ENCODE measurements at regions not wholly inside any gene's neighbourhood (a gene's known extent, or its start where the extent isn't known, plus 50 kb on each side); places are given as distances from the start of the nearest gene placed in this dataset.

DNA sequence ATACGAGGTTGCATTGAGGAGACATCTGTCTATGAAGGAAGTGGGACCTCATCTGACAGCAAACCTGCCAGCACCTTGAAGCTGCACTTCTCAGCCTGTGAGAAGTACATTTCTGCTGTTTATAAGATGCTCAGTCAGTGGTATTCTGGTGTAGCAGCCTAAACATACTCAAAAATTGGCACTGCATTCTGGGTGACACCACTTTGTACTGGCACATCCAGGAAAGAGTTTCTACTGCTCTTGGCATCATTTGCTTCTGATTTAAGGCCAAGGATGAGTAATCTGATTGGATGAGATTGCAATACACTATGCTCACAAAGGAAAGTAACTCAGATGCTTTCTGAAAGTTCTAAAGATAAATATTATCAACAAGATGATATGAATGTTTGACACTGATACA is 275.4 kb upstream of the TFAP2D start:
- Histone ChIP-seq H3K36me3 (replicated peaks; ENCODE audit: control insufficient read depth, insufficient read depth, low read length) (no peaks in the 10 kb centered on the region), H3K27me3 (ENCODE audit: control insufficient read depth, insufficient read depth, low read length) (no peaks in the 10 kb centered on the region; the same call in 1 of the 2 replicates), H3K4me3 (ENCODE audit: insufficient read depth, low read depth, low read length) (no peak overlapping the region)
- no peak for DNase-seq

DNA sequence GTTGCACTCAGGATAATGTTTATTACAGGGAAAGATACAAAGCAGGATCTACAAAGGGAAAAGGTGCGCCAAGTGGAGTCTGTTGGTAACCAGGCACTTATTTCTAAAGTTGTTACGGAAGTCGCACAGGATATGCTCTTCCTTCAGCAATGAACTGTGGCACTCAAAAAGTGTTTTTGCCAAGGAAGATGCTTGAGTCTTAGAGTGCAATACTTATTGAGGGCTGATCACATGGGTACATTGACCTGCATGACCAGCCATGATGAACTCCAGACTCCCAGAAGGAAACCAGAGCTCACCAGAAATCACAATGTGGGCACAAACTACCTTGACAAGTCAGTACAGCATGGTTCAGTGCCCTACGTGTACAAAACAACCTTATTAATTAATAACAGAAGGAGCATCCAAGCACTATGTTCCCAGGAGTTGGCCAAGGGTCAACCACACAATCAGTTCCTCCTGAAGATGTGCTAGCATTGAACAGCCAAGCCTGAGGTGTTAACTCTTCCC is 270.7 kb upstream of the TFAP2D start:
- H3K4me3 ChIP-seq (ENCODE audit: insufficient read depth, low read depth, low read length), result no peak overlapping the region
- no peaks in the 10 kb centered on the region; the same call in 1 of the 2 replicates for H3K27me3 ChIP-seq (ENCODE audit: control insufficient read depth, insufficient read depth, low read length)
- no peaks in the 10 kb centered on the region for H3K36me3 ChIP-seq (replicated peaks; ENCODE audit: control insufficient read depth, insufficient read depth, low read length)
- no peak for DNase-seq

DNA sequence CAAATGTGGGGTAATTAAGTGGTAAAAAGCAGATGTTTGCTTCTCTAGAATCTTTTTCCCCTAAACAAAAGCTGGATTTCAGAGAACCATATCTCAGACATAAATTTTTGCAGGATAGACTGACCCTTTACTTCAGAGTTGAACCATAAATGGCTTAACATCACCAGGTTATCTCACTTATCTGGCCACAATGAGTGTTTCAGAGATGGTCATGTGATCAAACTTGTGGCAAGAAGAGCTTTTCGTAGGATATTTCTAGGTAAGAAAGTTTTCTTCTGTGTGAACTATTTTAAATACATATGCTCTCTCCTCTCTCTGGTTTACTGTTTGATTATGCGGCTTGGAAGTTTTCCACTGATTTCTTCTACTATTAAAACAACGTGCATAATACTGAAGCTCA is 270.2 kb upstream of the TFAP2D start:
- DNase-seq, result no peak
- no peaks in the 10 kb centered on the region for H3K36me3 ChIP-seq (replicated peaks; ENCODE audit: control insufficient read depth, insufficient read depth, low read length)
- no peak overlapping the region for H3K4me3 ChIP-seq (ENCODE audit: insufficient read depth, low read depth, low read length)
- H3K27me3 ChIP-seq (ENCODE audit: control insufficient read depth, insufficient read depth, low read length), result no peaks in the 10 kb centered on the region; the same call in 1 of the 2 replicates

DNA sequence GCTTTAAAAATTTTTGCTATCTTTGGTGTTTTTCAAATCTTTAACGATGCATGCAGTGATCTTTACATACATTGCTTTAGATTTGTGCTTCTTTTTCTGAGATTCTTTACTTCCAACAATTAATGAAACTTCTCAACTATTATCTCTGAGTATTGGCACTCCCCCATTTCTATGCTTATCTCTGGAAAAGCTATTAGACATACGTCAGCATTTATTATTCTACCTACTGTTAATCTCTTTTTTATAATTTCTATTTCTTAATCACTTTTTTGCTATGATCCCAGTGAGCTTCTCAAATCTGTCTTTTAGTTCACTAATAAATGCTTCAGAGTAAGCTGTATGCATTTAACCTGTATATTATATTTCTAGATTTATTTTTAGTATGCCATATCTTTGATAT is 264.2 kb upstream of the TFAP2D start:
- no peak overlapping the region for H3K4me3 ChIP-seq (ENCODE audit: insufficient read depth, low read depth, low read length)
- H3K27me3 ChIP-seq (ENCODE audit: control insufficient read depth, insufficient read depth, low read length), result no peaks in the 10 kb centered on the region
- H3K36me3 ChIP-seq (replicated peaks; ENCODE audit: control insufficient read depth, insufficient read depth, low read length), result no peaks in the 10 kb centered on the region
- no peak for DNase-seq

DNA sequence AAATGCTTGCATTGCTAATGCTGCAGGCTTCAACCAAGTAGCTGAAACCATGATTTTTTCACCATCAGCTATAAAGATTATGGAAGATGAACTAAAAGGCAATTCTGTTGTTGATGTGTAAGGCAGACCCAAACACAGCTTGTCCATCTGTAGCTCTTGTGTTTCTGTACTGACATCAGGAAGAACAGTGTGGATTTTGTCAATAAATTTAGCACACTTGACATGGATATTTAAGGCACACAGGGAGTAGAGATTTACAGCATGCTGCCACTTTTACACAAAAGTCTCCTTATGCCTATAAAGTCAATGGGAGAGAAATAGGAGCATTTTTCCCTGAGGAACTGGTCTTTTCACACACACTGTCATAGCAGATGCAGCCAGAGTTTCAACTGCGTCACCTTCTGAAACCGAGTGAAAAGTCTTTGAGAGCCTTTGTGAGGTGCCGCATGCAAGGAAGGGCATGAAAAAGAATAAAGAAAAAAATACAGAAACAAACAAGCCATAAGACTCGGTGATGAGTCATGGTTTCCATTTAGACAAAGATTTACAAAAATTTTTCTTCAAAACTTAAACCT is 261.4 kb upstream of the TFAP2D start:
- DNase-seq, result no peak
- no peaks in the 10 kb centered on the region for H3K36me3 ChIP-seq (replicated peaks; ENCODE audit: control insufficient read depth, insufficient read depth, low read length)
- H3K4me3 ChIP-seq (ENCODE audit: insufficient read depth, low read depth, low read length), result no peak overlapping the region
- H3K27me3 ChIP-seq (ENCODE audit: control insufficient read depth, insufficient read depth, low read length), result no peaks in the 10 kb centered on the region

DNA sequence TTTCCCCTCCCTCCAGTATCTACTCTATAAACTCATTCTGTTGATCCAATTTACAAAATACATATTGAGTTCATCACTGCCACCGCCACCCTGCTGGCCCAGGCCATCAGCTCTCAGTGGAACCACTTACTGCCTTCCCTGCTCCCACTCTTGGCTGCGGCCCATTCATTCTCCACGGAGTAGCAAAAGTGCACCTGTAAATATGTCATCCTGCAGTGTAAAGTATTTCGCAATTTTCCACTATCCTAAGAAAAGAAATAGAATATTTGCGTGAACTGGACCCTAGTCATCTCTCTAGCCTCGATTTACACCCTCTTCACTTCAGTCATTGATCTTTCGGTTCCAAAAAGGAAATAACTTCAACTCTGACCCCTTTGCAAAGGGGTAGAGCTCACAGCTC is 258.3 kb upstream of the TFAP2D start:
- Histone ChIP-seq H3K4me3 (ENCODE audit: insufficient read depth, low read depth, low read length) (no peak overlapping the region), H3K27me3 (ENCODE audit: control insufficient read depth, insufficient read depth, low read length) (no peaks in the 10 kb centered on the region), H3K36me3 (replicated peaks; ENCODE audit: control insufficient read depth, insufficient read depth, low read length) (no peaks in the 10 kb centered on the region)
- no peak for DNase-seq

DNA sequence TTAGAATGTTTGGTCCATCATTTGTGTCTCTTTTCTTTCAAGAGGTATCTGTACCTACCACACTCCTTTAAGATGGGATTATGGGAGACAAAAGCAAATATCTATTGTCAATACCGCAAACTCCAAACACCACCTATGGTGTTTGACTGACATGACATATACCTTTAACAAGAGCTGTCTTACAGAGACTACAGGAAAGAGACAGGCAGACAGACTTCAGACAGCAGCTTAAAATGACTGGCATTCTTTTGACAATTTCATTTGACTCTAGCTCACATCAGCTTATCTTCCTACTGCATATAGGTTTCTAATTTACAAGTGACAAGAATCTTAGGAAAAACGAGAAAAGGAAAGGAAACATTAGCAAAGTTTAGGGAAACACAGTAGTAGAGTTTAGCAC is 256.0 kb upstream of the TFAP2D start:
- DNase-seq, result no peak
- no peak overlapping the region for H3K4me3 ChIP-seq (ENCODE audit: insufficient read depth, low read depth, low read length)
- H3K36me3 ChIP-seq (replicated peaks; ENCODE audit: control insufficient read depth, insufficient read depth, low read length), result no peaks in the 10 kb centered on the region
- H3K27me3 ChIP-seq (ENCODE audit: control insufficient read depth, insufficient read depth, low read length), result no peaks in the 10 kb centered on the region

DNA sequence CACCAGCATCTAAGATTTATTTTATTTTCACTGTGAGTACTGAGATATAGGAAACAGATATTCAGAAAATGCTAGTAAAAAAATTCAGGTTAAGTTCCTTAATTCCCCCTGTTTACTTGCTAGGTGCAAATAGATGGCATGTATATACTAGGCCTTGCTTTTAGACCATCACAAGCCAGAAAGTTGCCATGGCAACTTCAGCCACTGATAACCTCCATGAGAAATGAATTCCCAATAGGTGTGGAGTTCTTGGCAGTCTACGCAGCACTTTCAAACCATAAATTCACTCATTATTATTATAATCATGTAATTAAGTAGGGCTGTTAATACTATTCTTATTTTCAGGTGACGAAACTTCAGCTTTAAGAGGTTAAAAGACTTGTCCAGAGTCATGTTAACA is 251.6 kb upstream of the TFAP2D start:
- DNase-seq, result no peak
- H3K27me3 ChIP-seq (ENCODE audit: control insufficient read depth, insufficient read depth, low read length), result no peaks in the 10 kb centered on the region
- no peaks in the 10 kb centered on the region for H3K36me3 ChIP-seq (replicated peaks; ENCODE audit: control insufficient read depth, insufficient read depth, low read length)
- no peak overlapping the region for H3K4me3 ChIP-seq (ENCODE audit: insufficient read depth, low read depth, low read length)

DNA sequence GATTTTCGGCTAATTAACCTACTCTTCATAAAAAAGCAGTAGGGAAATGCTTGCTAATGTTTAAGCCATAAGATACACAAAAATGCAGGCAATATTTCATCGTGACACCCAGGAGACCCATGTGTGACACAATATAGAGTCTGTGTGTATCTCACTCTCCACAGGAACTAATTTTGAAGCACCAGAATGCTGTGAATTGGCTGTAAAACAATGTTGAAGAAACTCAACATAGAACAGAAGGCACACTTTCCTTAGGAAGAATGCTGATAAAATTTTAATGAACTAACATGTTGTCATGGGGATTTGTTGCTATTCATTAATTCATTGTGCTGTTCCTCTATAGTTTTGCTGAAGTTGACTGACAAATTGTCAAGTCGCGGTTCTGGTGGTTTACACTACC is 249.4 kb upstream of the TFAP2D start:
- no peak for DNase-seq
- no peak overlapping the region for H3K4me3 ChIP-seq (ENCODE audit: insufficient read depth, low read depth, low read length)
- H3K36me3 ChIP-seq (replicated peaks; ENCODE audit: control insufficient read depth, insufficient read depth, low read length), result no peaks in the 10 kb centered on the region
- H3K27me3 ChIP-seq (ENCODE audit: control insufficient read depth, insufficient read depth, low read length), result no peaks in the 10 kb centered on the region

DNA sequence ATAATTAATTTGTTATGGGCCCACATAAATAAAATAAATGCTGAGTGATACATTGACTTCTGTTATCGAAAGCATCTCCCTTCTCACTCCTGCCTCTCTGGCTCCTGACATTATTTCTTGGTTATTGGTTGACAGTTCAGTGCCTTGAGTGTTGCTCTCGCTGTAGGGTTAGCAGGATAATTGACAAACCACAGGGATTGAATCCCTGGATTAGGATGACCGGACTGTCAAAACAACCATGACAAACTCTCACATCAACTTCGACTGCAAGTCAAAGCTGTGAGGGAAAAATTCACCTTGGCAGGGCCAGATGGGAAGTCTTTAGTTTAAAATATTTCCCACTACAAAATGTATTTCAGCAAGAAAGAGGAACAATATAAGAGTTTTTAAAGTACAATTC is 245.4 kb upstream of the TFAP2D start:
- no peaks in the 10 kb centered on the region for H3K27me3 ChIP-seq (ENCODE audit: control insufficient read depth, insufficient read depth, low read length)
- no peaks in the 10 kb centered on the region for H3K36me3 ChIP-seq (replicated peaks; ENCODE audit: control insufficient read depth, insufficient read depth, low read length)
- no peak for DNase-seq
- H3K4me3 ChIP-seq (ENCODE audit: insufficient read depth, low read depth, low read length), result no peak overlapping the region

DNA sequence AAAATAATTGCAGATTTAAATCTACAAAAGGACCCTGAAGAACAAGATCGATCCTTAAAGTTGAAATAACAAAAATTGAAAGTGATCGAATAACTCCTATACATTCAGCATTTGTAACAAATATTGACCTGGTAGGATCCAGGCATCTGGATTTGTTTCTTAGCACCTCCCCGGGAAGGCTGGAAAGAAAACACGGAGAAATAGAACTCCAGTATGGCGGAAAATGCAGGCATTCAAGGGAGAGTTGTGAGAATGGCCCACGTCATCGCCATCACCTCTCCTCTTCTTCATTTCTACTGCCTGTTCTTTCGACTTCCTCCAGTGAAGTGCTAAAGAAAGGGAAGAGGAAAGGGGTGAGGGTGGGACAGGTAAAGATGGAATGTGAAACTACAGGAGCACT is 242.3 kb upstream of the TFAP2D start:
- no peak overlapping the region for H3K4me3 ChIP-seq (ENCODE audit: insufficient read depth, low read depth, low read length)
- no peaks in the 10 kb centered on the region for H3K36me3 ChIP-seq (replicated peaks; ENCODE audit: control insufficient read depth, insufficient read depth, low read length)
- H3K27me3 ChIP-seq (ENCODE audit: control insufficient read depth, insufficient read depth, low read length), result no peaks in the 10 kb centered on the region

DNA sequence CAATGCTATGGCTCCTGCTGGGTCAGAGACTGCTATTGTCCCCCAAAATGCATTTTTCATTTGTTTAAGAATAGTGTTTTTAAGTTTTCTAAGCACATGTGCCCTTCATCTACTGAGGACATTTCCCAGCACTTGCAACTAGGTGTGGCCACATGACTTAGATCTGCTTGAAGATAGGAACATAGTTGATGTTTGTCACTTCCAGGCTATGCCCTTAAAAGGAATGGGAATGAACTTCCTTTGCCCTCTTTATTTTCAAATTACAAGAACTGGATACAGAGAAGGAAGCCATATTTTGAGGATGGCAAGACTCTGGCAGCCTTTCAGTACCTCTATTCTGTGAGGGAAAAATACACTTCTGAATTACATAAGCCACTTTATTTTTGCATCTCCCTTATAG is 203.0 kb upstream of the TFAP2D start:
- no peak overlapping the region for H3K4me3 ChIP-seq (ENCODE audit: insufficient read depth, low read depth, low read length)
- DNase-seq, result no peak
- H3K36me3 ChIP-seq (replicated peaks; ENCODE audit: control insufficient read depth, insufficient read depth, low read length), result no peaks in the 10 kb centered on the region
- H3K27me3 ChIP-seq (ENCODE audit: control insufficient read depth, insufficient read depth, low read length), result no peaks in the 10 kb centered on the region

More for the DNA sequence above, 242.3 kb upstream of the TFAP2D start:
- DNase-seq, result no peak

DNA sequence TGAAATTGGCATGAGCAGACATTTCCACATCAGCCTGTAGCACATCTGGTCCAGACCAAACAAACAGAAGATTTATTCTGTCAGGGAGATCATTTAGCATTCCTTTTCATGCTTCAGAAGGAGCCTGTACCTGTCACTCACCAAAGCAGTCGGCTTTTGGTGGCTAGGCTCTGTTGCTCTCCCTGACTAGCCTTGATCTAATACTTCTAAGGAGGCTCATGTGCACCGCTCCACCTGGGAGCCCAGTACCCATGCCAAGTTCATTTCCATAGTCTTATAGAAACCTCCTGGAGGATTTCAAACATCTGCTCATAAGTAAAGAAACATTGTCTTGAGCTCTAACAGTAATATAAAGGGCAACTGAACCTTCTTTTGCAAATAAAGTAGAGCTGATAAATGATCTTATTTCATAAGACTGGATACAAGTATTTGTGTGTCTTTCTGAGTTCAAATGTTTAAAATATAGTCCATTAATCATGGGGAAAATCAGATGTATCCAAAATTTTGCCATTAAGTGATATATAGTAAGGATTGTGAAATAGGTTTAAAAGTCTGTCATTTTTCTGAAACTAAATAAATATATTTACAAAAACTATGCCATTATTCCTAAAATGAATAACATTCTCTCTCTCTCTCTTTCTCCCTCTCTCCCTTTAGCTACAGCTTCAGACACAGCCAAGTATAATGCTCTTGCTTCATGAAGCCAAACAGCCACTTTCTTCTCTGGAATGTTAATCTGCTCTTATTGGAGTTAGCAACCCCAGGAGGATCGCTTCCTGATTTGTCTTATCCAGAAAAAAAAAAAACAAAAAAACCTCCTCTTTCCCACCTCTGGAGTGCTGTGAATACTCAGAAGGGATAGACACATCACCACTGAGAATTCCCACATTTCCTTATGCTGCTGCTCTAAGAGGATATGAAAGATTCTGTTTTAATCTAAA is 192.7 kb upstream of the TFAP2D start:
- Histone ChIP-seq H3K36me3 (replicated peaks; ENCODE audit: control insufficient read depth, insufficient read depth, low read length) (no peaks in the 10 kb centered on the region), H3K27me3 (ENCODE audit: control insufficient read depth, insufficient read depth, low read length) (no peaks in the 10 kb centered on the region), H3K4me3 (ENCODE audit: insufficient read depth, low read depth, low read length) (no peak overlapping the region)
- DNase-seq, result no peak

DNA sequence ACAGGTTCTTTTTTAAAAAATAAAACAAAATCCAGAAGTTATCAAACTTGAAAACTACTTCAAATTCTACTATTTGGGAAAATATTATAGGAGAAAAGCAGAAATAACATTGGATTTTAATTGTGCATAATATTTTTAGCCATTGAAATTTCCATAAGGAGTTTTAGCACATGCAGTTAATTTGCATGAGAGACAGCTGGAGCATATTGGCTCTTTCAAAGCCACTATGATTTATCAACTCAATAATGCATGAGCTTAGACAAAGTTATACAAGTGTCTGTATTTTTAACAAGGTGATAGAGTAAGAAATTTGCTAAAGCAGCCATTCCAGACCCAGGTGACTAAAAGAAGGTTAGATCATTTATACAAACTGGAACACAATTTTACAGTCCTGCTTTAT is 189.0 kb upstream of the TFAP2D start:
- H3K4me3 ChIP-seq (ENCODE audit: insufficient read depth, low read depth, low read length), result no peak overlapping the region
- DNase-seq, result no peak
- no peaks in the 10 kb centered on the region for H3K36me3 ChIP-seq (replicated peaks; ENCODE audit: control insufficient read depth, insufficient read depth, low read length)
- no peaks in the 10 kb centered on the region for H3K27me3 ChIP-seq (ENCODE audit: control insufficient read depth, insufficient read depth, low read length)

DNA sequence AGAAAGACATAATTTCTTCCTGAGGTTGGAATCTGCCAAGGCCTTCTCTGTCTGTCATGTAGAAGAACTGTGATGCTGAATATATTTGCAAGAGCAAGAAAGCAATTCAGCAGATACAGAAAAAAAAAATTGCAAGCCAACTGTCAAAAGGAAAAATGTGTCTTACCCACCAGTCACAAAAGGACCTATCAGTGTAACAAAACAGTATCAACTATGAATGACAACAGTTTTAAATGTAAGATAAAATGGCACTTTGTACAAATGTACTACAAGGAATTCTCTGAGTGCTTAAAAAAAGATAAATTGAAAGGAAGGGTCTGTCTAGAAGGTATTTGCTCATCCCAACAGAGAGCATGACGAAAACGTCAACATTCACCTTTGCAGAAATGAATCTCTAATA is 185.3 kb upstream of the TFAP2D start:
- H3K27me3 ChIP-seq (ENCODE audit: control insufficient read depth, insufficient read depth, low read length), result no peaks in the 10 kb centered on the region
- H3K4me3 ChIP-seq (ENCODE audit: insufficient read depth, low read depth, low read length), result no peak overlapping the region
- H3K36me3 ChIP-seq (replicated peaks; ENCODE audit: control insufficient read depth, insufficient read depth, low read length), result no peaks in the 10 kb centered on the region
- no peak for DNase-seq
